Loucy (cell line): ENCODE measurements at regions not wholly inside any gene's neighbourhood (a gene's known extent, or its start where the extent isn't known, plus 50 kb on each side); places are given as distances from the start of the nearest gene placed in this dataset.

Experiments used
- H2AFZ ChIP-seq: fragments of 200-600 bp; sonication (generic); 2 replicates; pipeline ENCODE4 v1.6.0; 2016; ENCODE audit warnings: antibody characterized with exemption, mild to moderate bottlenecking, low read length, moderate library complexity
- H3F3A ChIP-seq: fragments of 200-600 bp; 2 replicates; pipeline ENCODE4 v1.6.0; 2016; ENCODE audit warnings: antibody characterized with exemption, low read depth, mild to moderate bottlenecking
- H3K27me3 ChIP-seq: fragments of 200-600 bp; sonication (generic); 2 replicates; pipeline ENCODE4 v1.6.1; 2014; ENCODE audit warnings: low read length, mild to moderate bottlenecking; ENCODE audit not compliant: insufficient read depth, poor library complexity, severe bottlenecking
- H3K36me3 ChIP-seq: fragments of 200-600 bp; sonication (generic); 2 replicates; pipeline ENCODE4 v1.6.1; 2016; ENCODE audit warnings: low read length; ENCODE audit not compliant: insufficient read depth
- H3K4me1 ChIP-seq: fragments of 200-600 bp; sonication (generic); 2 replicates; pipeline ENCODE4 v1.5.1; 2014; ENCODE audit warnings: low read length, mild to moderate bottlenecking; ENCODE audit not compliant: insufficient read depth, poor library complexity, severe bottlenecking
- H3K4me2 ChIP-seq: fragments of 200-600 bp; sonication (generic); 2 replicates; pipeline ENCODE4 v1.6.0; 2014; ENCODE audit warnings: antibody characterized with exemption, low read length, low read depth, mild to moderate bottlenecking; ENCODE audit not compliant: poor library complexity, severe bottlenecking
- H3K4me3 ChIP-seq: fragments of 200-600 bp; sonication (generic); 2 replicates; pipeline ENCODE4 v1.5.1; 2014; ENCODE audit warnings: low read length, mild to moderate bottlenecking, mixed read lengths; ENCODE audit not compliant: poor library complexity, severe bottlenecking
- H3K79me2 ChIP-seq: fragments of 200-600 bp; sonication (generic); 2 replicates; pipeline ENCODE4 v1.6.1; 2014; ENCODE audit warnings: low read length; ENCODE audit not compliant: insufficient read depth
- H3K9ac ChIP-seq: fragments of 200-600 bp; sonication (generic); 2 replicates; pipeline ENCODE4 v1.6.0; 2014; ENCODE audit warnings: mild to moderate bottlenecking, low read depth, low read length, moderate library complexity; ENCODE audit not compliant: poor library complexity, severe bottlenecking
- H3K9me2 ChIP-seq: fragments of 200-600 bp; sonication (generic); replicated peaks from 2 replicates; pipeline ENCODE4 v1.6.1; 2016; ENCODE audit warnings: low read depth, low read length, mixed read lengths
- H3K9me3 ChIP-seq: fragments of 200-600 bp; sonication (generic); 2 replicates; pipeline ENCODE4 v1.6.1; 2014; ENCODE audit warnings: mild to moderate bottlenecking, antibody characterized with exemption, low read length, low read depth; ENCODE audit not compliant: insufficient read depth
- H4K20me1 ChIP-seq: fragments of 200-600 bp; sonication (generic); 2 replicates; pipeline ENCODE4 v1.6.0; 2014; ENCODE audit warnings: antibody characterized with exemption, low read length, mild to moderate bottlenecking; ENCODE audit not compliant: insufficient read depth, poor library complexity, severe bottlenecking
- EZH2phosphoT487 ChIP-seq: fragments of 200-600 bp; IDR thresholded peaks from 2 replicates; pipeline ENCODE4 v1.6.1; 2018; ENCODE audit warnings: antibody characterized with exemption, mild to moderate bottlenecking, moderate library complexity, borderline replicate concordance
- TF ChIP-seq, protein P1 (sequence below): fragments of 200-600 bp; sonication (generic); conservative IDR thresholded peaks from 2 replicates; pipeline ENCODE4 v1.5.1; 2014; ENCODE audit warnings: mild to moderate bottlenecking, antibody characterized with exemption, low read length

DNA sequence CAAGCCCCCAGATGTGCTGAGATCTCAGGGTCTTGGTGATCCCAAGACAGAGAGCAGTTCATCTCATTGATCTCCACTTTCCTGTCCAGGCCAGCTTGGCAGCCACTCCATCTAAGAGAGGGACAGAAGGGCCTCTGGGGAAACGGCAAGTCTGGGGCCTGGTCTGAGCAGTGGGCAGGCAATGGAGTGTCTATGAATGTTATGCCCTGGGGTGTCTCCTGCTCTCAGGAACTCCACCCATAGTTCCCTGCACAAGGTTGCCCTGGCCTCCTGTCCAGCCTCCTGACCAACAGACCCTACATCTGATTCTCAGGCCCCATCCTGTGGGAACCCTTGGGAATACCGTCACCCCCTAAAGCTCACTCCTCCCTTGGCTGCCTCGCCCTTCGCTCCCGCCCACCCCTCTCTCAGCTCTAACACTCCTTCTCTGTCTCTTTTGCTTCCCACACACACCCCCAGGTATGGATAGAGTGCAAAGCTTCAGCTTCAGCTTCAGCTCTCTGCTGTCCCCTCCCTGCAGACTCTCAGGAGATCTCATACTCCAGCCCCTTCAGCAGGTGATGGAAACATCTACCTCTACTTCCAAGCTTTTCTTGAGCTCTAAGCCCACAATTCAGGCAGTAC lies 83.0 kb downstream of the HIF1AN start:
- Histone ChIP-seq H3K36me3 (no peaks in the 10 kb centered on the region), H3K9me2 (no peaks in the 10 kb centered on the region), H3K9ac (no peak overlapping the region), H3F3A (no peaks in the 10 kb centered on the region), H4K20me1 (no peaks in the 10 kb centered on the region), H2AFZ (no peak overlapping the region), H3K4me1 (no peaks in the 10 kb centered on the region), H3K4me2 (no peak overlapping the region), H3K79me2 (no peaks in the 10 kb centered on the region), H3K27me3 (no peaks in the 10 kb centered on the region), H3K9me3 (no peaks in the 10 kb centered on the region), H3K4me3 (no peak overlapping the region)
- TF ChIP-seq, protein P1, sequence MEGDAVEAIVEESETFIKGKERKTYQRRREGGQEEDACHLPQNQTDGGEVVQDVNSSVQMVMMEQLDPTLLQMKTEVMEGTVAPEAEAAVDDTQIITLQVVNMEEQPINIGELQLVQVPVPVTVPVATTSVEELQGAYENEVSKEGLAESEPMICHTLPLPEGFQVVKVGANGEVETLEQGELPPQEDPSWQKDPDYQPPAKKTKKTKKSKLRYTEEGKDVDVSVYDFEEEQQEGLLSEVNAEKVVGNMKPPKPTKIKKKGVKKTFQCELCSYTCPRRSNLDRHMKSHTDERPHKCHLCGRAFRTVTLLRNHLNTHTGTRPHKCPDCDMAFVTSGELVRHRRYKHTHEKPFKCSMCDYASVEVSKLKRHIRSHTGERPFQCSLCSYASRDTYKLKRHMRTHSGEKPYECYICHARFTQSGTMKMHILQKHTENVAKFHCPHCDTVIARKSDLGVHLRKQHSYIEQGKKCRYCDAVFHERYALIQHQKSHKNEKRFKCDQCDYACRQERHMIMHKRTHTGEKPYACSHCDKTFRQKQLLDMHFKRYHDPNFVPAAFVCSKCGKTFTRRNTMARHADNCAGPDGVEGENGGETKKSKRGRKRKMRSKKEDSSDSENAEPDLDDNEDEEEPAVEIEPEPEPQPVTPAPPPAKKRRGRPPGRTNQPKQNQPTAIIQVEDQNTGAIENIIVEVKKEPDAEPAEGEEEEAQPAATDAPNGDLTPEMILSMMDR = no peak
- no peak for TF ChIP-seq EZH2phosphoT487

DNA sequence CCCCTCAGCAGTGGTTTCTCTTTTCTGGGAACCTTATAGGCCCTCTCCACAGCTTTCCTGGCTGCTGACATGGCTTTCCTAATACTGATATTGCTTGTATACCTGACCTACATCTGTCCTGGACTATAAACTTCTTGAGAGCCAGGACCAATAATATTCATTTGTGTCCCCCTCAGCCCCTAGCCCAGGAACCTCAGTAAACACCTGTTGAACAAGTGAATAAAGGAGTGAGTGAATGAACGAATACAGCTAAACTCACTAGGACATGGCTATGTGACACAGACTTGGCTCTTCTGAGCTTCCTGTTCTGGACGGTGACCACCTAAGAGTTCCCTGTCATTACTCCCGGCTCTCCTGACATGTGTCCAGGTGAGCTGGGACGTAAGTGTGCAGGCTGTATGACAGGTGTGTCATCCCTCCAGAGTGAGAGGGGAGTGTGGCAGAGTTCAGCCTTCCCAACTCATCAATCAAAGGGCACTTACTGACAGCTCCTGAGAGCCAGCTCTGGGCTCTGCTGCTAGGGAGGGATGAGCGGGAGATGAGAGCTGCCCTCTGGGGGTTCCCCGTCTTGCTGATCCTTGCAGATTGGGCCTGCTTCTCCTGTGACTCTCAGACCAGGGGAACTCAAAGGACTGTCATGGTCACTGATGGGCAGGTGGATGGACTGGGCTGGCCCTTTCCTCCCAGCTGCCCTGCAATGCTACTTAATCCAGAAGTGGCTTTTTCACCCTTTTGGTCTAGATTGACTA lies 84.5 kb downstream of the HIF1AN start:
- Histone ChIP-seq H3F3A (no peaks in the 10 kb centered on the region), H2AFZ (no peak overlapping the region), H3K4me2 (no peak overlapping the region), H3K36me3 (no peaks in the 10 kb centered on the region), H3K9me3 (no peaks in the 10 kb centered on the region), H3K79me2 (no peaks in the 10 kb centered on the region), H3K4me1 (no peaks in the 10 kb centered on the region), H3K4me3 (no peak overlapping the region), H3K9me2 (no peaks in the 10 kb centered on the region), H4K20me1 (no peaks in the 10 kb centered on the region), H3K27me3 (no peaks in the 10 kb centered on the region), H3K9ac (no peak overlapping the region)
- TF ChIP-seq, protein P1 = no peak
- TF ChIP-seq EZH2phosphoT487 = no peak

DNA sequence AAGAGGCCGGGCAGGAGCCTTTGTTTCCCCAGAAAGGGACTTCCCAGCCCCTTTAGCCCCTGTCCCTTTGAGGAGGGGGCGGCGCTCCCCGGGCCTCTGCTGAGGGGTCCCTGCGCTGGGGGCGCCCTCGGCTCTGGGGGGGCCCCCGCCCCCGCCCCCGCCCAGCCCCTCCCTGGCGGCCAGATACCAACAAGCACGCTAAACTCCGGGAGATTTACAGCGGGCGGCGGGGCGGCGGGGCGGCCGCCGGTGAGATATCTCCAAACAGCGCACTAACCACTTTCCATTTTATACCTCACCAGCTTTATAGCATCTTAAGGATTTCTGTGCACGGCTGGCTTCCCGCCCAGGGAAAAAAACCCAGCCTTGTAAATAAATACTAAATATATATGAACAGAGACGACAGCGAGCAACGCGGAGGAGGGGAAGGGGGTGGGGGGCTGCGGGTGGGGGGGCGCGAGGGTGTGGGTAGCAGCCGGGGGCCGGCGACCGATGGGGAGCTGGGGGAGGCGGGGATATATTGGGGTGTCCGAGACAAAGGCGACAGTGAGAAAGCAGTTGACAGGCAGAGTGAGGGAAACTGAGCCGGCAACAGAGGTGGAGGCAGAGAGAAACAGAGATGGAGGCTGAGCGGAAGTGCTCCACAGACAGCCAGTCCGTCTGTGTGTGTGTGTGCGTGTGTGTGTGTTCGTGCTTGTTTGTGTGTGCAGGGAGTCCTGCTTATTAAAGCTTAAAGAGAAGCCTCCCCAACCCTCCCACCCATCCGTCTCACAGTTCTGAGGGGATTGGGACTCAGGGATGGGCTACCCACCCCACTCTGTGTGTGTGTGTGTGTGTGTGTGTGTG lies 85.8 kb downstream of the HIF1AN start:
- H3K79me2 ChIP-seq = no peaks in the 10 kb centered on the region
- TF ChIP-seq, protein P1 = no peak
- H4K20me1 ChIP-seq = no peaks in the 10 kb centered on the region
- H3K4me2 ChIP-seq = no peak overlapping the region
- no peaks in the 10 kb centered on the region for H3K9me3 ChIP-seq
- no peaks in the 10 kb centered on the region for H3K4me1 ChIP-seq
- no peaks in the 10 kb centered on the region for H3F3A ChIP-seq
- H3K27me3 ChIP-seq = no peaks in the 10 kb centered on the region
- H2AFZ ChIP-seq = no peak overlapping the region
- no peak overlapping the region for H3K9ac ChIP-seq
- no peak overlapping the region for H3K4me3 ChIP-seq
- H3K36me3 ChIP-seq = no peaks in the 10 kb centered on the region
- H3K9me2 ChIP-seq = no peaks in the 10 kb centered on the region
